GM12878 (cell line): ENCODE measurements at regions not wholly inside any gene's neighbourhood (a gene's known extent, or its start where the extent isn't known, plus 50 kb on each side); places are given as distances from the start of the nearest gene placed in this dataset.

Experiments used
- ATF2 ChIP-seq: IDR thresholded peaks from 2 replicates; pipeline ENCODE4 v1.6.1; 2012; ENCODE audit warnings: low read length, inconsistent platforms
- BCL3 ChIP-seq: IDR thresholded peaks from 2 replicates; pipeline ENCODE4 v1.6.1; 2011; ENCODE audit warnings: borderline replicate concordance, low read depth, mild to moderate bottlenecking, moderate library complexity, low read length; ENCODE audit not compliant: insufficient read depth, poor library complexity, severe bottlenecking
- CBFB ChIP-seq: IDR thresholded peaks from 2 replicates; pipeline ENCODE4 v1.6.1; 2016; ENCODE audit warnings: antibody characterized with exemption, low read depth
- CHD2 ChIP-seq: IDR thresholded peaks from 2 replicates; pipeline ENCODE4 v1.6.1; 2011; ENCODE audit warnings: low read depth, low read length, improper control_type of control experiment, borderline replicate concordance
- HDAC6 ChIP-seq: fragments of 200-600 bp; sonication (generic); IDR thresholded peaks from one replicate; pipeline ENCODE4 v1.8.0; 2017; ENCODE audit warnings: antibody characterized with exemption; ENCODE audit not compliant: unreplicated experiment
- IKZF2 ChIP-seq, 2 experiments: fragments of 450-650 bp; IDR thresholded peaks; 2 replicates each; pipeline ENCODE4 v1.6.1; 2017; ENCODE audit warnings: mild to moderate bottlenecking in 2 of 2, moderate library complexity in 2 of 2
- IRF4 ChIP-seq: IDR thresholded peaks from 2 replicates; pipeline ENCODE4 v1.6.1; 2011; ENCODE audit warnings: low read depth, low read length
- KLF5 ChIP-seq: fragments of 450-650 bp; IDR thresholded peaks from 2 replicates; pipeline ENCODE4 v1.6.1; 2014; ENCODE audit warnings: mild to moderate bottlenecking; ENCODE audit not compliant: partially characterized antibody
- MXI1 ChIP-seq: fragments of 150-350 bp; IDR thresholded peaks from 2 replicates; pipeline ENCODE4 v1.6.1; 2011; ENCODE audit warnings: low read depth, mild to moderate bottlenecking, inconsistent platforms, low read length, improper control_type of control experiment
- NFYB ChIP-seq: IDR thresholded peaks from 2 replicates; pipeline ENCODE4 v1.6.1; 2011; ENCODE audit warnings: low read depth, mild to moderate bottlenecking, low read length, improper control_type of control experiment, moderate library complexity; ENCODE audit not compliant: insufficient read depth
- PBX3 ChIP-seq: IDR thresholded peaks from 2 replicates; pipeline ENCODE4 v1.6.1; 2011; ENCODE audit warnings: mild to moderate bottlenecking, low read depth, low read length, moderate library complexity; ENCODE audit not compliant: insufficient replicate concordance
- POLR2A ChIP-seq: IDR thresholded peaks from 2 replicates; pipeline ENCODE4 v1.6.1; 2011; ENCODE audit warnings: low read depth, mild to moderate bottlenecking, low read length
- RELA ChIP-seq: fragments of 450-650 bp; IDR thresholded peaks from 2 replicates; pipeline ENCODE4 v1.8.0; 2014; ENCODE audit warnings: borderline replicate concordance; ENCODE audit not compliant: partially characterized antibody
- REST ChIP-seq: IDR thresholded peaks from 2 replicates; pipeline ENCODE4 v1.6.1; 2012; ENCODE audit warnings: mild to moderate bottlenecking, low read depth, low read length
- SMARCA5 ChIP-seq: fragments of 450-650 bp; IDR thresholded peaks from 2 replicates; pipeline ENCODE4 v1.6.1; 2017; ENCODE audit warnings: mild to moderate bottlenecking
- SPI1 ChIP-seq: IDR thresholded peaks from 2 replicates; pipeline ENCODE4 v1.6.1; 2011; ENCODE audit warnings: low read depth, mild to moderate bottlenecking, low read length, moderate library complexity, borderline replicate concordance; ENCODE audit not compliant: insufficient read depth
- SREBF2 ChIP-seq: IDR thresholded peaks from 2 replicates; pipeline ENCODE4 v1.6.1; 2012; ENCODE audit warnings: mild to moderate bottlenecking, low read length
- ZNF207 ChIP-seq: fragments of 450-650 bp; IDR thresholded peaks from 2 replicates; pipeline ENCODE4 v1.6.1; 2014; ENCODE audit warnings: antibody characterized with exemption, mild to moderate bottlenecking, borderline replicate concordance
- ZZZ3 ChIP-seq: IDR thresholded peaks from 2 replicates; pipeline ENCODE4 v1.6.1; 2011; ENCODE audit warnings: low read depth; ENCODE audit not compliant: control insufficient read depth, insufficient read length

GRCh38 chr6:21438237-21438985 is 155.1 kb upstream of the SOX4 start (continued):
- TF ChIP-seq KLF5 = peak; percentile 72
- no peak for TF ChIP-seq SMARCA5
- TF ChIP-seq CBFB = peak; percentile 98
- peak; percentile 57 for TF ChIP-seq PBX3
- 0 out of 2 replicates have a peak, but pooled peaks have one; percentile 67 for TF ChIP-seq CHD2
- TF ChIP-seq ZZZ3 = no peak
- peak; percentile 98 to 99 for TF ChIP-seq IKZF2 (IDR thresholded peaks at IDR 0.05)
- no peak for TF ChIP-seq POLR2A
- 0 out of 2 replicates have a peak, but pooled peaks have one; percentile 6 for TF ChIP-seq NFYB
- no peak for TF ChIP-seq HDAC6
- TF ChIP-seq SPI1 = peak; percentile 99
- TF ChIP-seq BCL3 = peak; percentile 89
- TF ChIP-seq ATF2 = peak; percentile 97
- TF ChIP-seq REST = no peak
- peak; percentile 35; the same call in 1 of the 2 replicates for TF ChIP-seq ZNF207
- no peak for TF ChIP-seq SREBF2
- TF ChIP-seq RELA = peak; percentile 21
- peak; percentile 100 for TF ChIP-seq IRF4
- TF ChIP-seq MXI1 = no peak
